HG03139 (cell line): ENCODE measurements at regions not wholly inside any gene's neighbourhood (a gene's known extent, or its start where the extent isn't known, plus 50 kb on each side); places are given as distances from the start of the nearest gene placed in this dataset.

ENCODE experiments used
- ATAC-seq: cut with Tn5 transposase; IDR thresholded peaks from one replicate; pipeline ENCODE4 v1.9.1; 2021; ENCODE audit not compliant: unreplicated experiment

GRCh38 chr1:199307496-199308264 is 668.8 kb downstream of the PTPRC start:
- ATAC-seq: no peak

- ATAC-seq: no peak
Observed at GRCh38 chr1:199308349-199308846, 669.6 kb downstream of the PTPRC start.

GRCh38 chr1:199310708-199311107 is 671.9 kb downstream of the PTPRC start:
- ATAC-seq: no peak

GRCh38 chr1:199311478-199312262 is 672.8 kb downstream of the PTPRC start:
- ATAC-seq: no peak

GRCh38 chr1:199312626-199313025 is 673.8 kb downstream of the PTPRC start:
- ATAC-seq: no peak

- ATAC-seq: no peak
Observed at GRCh38 chr1:199313444-199313843, 674.6 kb downstream of the PTPRC start.

GRCh38 chr1:199319341-199319740 is 680.5 kb downstream of the PTPRC start:
- ATAC-seq: no peak

- ATAC-seq: no peak
Observed at GRCh38 chr1:199322278-199322677, 683.4 kb downstream of the PTPRC start.

- no peak for ATAC-seq
Observed at GRCh38 chr1:199333180-199333579, 694.3 kb upstream of the NR5A2 start.

GRCh38 chr1:199335496-199335895 is 692.0 kb upstream of the NR5A2 start:
- ATAC-seq: no peak

- ATAC-seq: no peak
Observed at GRCh38 chr1:199336745-199337640, 690.5 kb upstream of the NR5A2 start.

- ATAC-seq: no peak
Observed at GRCh38 chr1:199338760-199339159, 688.8 kb upstream of the NR5A2 start.

GRCh38 chr1:199352351-199352750 is 675.2 kb upstream of the NR5A2 start:
- no peak for ATAC-seq

GRCh38 chr1:199353906-199354305 is 673.6 kb upstream of the NR5A2 start:
- ATAC-seq: no peak

- ATAC-seq: no peak
Observed at GRCh38 chr1:199356561-199356960, 670.9 kb upstream of the NR5A2 start.

- no peak for ATAC-seq
Observed at GRCh38 chr1:199357599-199357998, 669.9 kb upstream of the NR5A2 start.

GRCh38 chr1:199362996-199363395 is 664.5 kb upstream of the NR5A2 start:
- ATAC-seq: no peak

- ATAC-seq: no peak
Observed at GRCh38 chr1:199373139-199373538, 654.4 kb upstream of the NR5A2 start.

GRCh38 chr1:199377211-199377610 is 650.3 kb upstream of the NR5A2 start:
- no peak for ATAC-seq

- no peak for ATAC-seq
Observed at GRCh38 chr1:199383793-199384192, 643.7 kb upstream of the NR5A2 start.

GRCh38 chr1:199394856-199395255 is 632.7 kb upstream of the NR5A2 start:
- ATAC-seq: no peak
